ENCODE measurements at regions not wholly inside any gene's neighbourhood (a gene's known extent, or its start where the extent isn't known, plus 50 kb on each side); places are given as distances from the start of the nearest gene placed in this dataset.
"Not testable (repeated sequence)": the region's sequence is repeated elsewhere in the genome, so short reads cannot be mapped to it uniquely, and the experiment has no call there.

DNA sequence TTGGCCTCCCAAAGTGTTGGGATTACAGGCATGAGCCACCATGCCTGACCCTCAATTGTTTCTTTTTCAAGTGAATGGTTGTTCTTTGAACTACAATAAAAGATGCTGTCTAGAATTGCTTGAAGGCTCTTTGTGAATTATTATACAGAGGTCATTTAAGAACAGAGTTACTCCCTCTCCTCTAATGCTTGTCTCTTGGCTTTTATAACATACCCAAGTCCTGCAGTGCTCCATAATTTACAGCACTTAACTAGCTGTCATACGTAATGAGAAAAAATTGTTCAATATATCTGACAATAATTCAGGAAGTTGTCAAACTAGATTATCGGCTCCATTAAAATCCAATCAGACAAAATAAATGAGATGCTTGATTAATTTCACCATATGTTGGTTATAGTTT is 823.0 kb upstream of the ATXN7L3B start:
- no peak overlapping the region for H3K9ac ChIP-seq (ENCODE audit: low read depth in 1 of 2, low read length in 2 of 2)
- TF ChIP-seq RAD21 (IDR thresholded peaks at IDR 0.05): no peak
- TF ChIP-seq RXRA (IDR thresholded peaks at IDR 0.05): no peak
- no peak for TF ChIP-seq NR2F2 (IDR thresholded peaks at IDR 0.05)
- TF ChIP-seq JUND (IDR thresholded peaks at IDR 0.05): no peak
- no peak for TF ChIP-seq FOXA1 (IDR thresholded peaks at IDR 0.05)
- no peaks in the 10 kb centered on the region for H3K4me1 ChIP-seq (ENCODE audit: control insufficient read depth in 4 of 4, insufficient read depth in 4 of 4, low read length in 3 of 4)
- H3K27ac ChIP-seq (ENCODE audit: low read depth in 1 of 2, low read length in 2 of 2): no peak overlapping the region
- WGBS: 93% methylated on average over 2 of the region's 2 CpGs
- H3K36me3 ChIP-seq (ENCODE audit: control insufficient read depth in 4 of 4, insufficient read depth in 3 of 4, low read depth in 1 of 4, low read length in 3 of 4): no peaks in the 10 kb centered on the region
- H3K9me3 ChIP-seq (ENCODE audit: control insufficient read depth in 4 of 4, low read length in 3 of 4): no peaks in the 10 kb centered on the region
- no peaks in the 10 kb centered on the region for H3K27me3 ChIP-seq (ENCODE audit: control insufficient read depth in 4 of 4, insufficient read depth in 4 of 4, low read length in 3 of 4)
- H3K4me3 ChIP-seq (ENCODE audit: low read depth in 1 of 3, low read length in 3 of 3): no peak overlapping the region
- no peak for DNase-seq (ENCODE audit: low spot score)

DNA sequence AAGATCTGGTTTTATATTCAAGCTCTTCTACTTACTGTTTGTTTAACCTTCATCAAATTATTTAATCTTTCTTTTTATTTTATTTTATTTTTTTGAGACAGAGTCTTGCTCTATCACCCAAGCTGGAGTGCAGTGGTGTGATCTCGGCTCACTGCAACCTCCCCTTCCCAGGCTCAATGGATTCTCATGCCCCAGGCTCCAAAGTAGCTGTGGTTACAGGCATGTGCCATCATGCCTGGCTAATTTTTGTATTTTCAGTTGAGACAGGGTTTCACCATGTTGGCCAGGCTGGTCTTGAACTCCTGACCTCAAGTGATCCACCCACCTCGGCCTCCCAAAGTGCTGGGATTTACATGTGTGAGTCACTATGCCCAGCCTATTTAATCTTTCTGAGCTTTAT is 821.5 kb upstream of the ATXN7L3B start:
- not testable (repeated sequence) for H3K9me3 ChIP-seq (ENCODE audit: control insufficient read depth in 4 of 4, low read length in 3 of 4); H3K27ac ChIP-seq (ENCODE audit: low read depth in 1 of 2, low read length in 2 of 2); H3K4me3 ChIP-seq (ENCODE audit: low read depth in 1 of 3, low read length in 3 of 3); H3K4me1 ChIP-seq (ENCODE audit: control insufficient read depth in 4 of 4, insufficient read depth in 4 of 4, low read length in 3 of 4); H3K9ac ChIP-seq (ENCODE audit: low read depth in 1 of 2, low read length in 2 of 2); H3K27me3 ChIP-seq (ENCODE audit: control insufficient read depth in 4 of 4, insufficient read depth in 4 of 4, low read length in 3 of 4); DNase-seq (ENCODE audit: low spot score); H3K36me3 ChIP-seq (ENCODE audit: control insufficient read depth in 4 of 4, insufficient read depth in 3 of 4, low read depth in 1 of 4, low read length in 3 of 4)
- 75% methylated on average over 2 of the region's 2 CpGs for WGBS

DNA sequence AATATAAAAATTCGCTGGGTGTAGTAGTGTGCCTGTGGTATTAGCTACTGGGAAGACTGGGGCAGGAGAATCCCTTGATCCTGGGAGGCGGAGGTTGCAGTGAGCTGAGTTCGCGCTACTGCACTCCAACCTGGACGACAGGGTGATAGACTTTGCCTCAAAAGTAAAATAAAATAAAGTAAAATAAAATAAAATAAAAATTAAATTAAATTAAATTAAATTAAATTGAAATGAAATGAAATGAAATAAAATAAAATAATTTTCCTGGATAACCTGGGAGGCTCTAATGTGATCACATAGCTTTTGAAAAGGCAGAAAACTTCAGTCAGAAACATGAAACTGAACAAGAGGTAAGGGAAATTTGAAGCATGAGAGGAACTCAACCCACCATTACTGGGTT is 818.4 kb upstream of the ATXN7L3B start:
- no peaks in the 10 kb centered on the region for H3K4me1 ChIP-seq (ENCODE audit: control insufficient read depth in 4 of 4, insufficient read depth in 4 of 4, low read length in 3 of 4)
- H3K9ac ChIP-seq (ENCODE audit: low read depth in 1 of 2, low read length in 2 of 2): no peak overlapping the region
- H3K27me3 ChIP-seq (ENCODE audit: control insufficient read depth in 4 of 4, insufficient read depth in 4 of 4, low read length in 3 of 4): no peaks in the 10 kb centered on the region
- no peaks in the 10 kb centered on the region for H3K9me3 ChIP-seq (ENCODE audit: control insufficient read depth in 4 of 4, low read length in 3 of 4)
- TF ChIP-seq RXRA (IDR thresholded peaks at IDR 0.05): no peak
- no peak for TF ChIP-seq SP1 (IDR thresholded peaks at IDR 0.05)
- TF ChIP-seq, protein P1, sequence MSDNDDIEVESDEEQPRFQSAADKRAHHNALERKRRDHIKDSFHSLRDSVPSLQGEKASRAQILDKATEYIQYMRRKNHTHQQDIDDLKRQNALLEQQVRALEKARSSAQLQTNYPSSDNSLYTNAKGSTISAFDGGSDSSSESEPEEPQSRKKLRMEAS (IDR thresholded peaks at IDR 0.05): no peak
- no peak for TF ChIP-seq HNF4A (conservative IDR thresholded peaks at IDR 0.05)
- TF ChIP-seq NR2F2 (IDR thresholded peaks at IDR 0.05): no peak
- TF ChIP-seq FOXA2 (IDR thresholded peaks at IDR 0.05): no peak
- no peak overlapping the region for H3K27ac ChIP-seq (ENCODE audit: low read depth in 1 of 2, low read length in 2 of 2)
- no peak overlapping the region for H3K4me3 ChIP-seq (ENCODE audit: low read depth in 1 of 3, low read length in 3 of 3)
- no peak for DNase-seq (ENCODE audit: low spot score)
- 88% methylated on average over 5 of the region's 5 CpGs for WGBS
- no peaks in the 10 kb centered on the region for H3K36me3 ChIP-seq (ENCODE audit: control insufficient read depth in 4 of 4, insufficient read depth in 3 of 4, low read depth in 1 of 4, low read length in 3 of 4)

DNA sequence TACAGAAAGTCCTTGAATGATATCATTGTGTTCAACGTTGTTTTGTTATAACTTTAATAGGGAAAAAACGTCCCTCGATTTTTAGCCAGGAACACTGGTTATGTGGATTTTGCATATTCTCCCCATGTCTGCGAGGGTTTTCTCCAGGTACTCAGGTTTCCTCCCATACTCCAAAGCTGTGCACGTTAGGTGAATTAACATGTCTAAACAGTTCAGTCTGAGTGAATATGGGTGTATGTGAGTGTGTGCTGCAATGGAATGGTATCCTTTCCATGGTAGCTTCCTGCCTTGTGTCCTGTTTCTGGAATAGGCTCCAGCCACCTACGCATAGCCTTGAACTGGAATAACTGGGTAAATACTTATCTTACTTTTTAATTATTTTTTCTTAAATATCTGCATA is 810.8 kb upstream of the ATXN7L3B start:
- 84% methylated on average over 6 of the region's 6 CpGs for WGBS
- Histone ChIP-seq H3K27ac (ENCODE audit: low read depth in 1 of 2, low read length in 2 of 2) (no peak overlapping the region), H3K4me3 (ENCODE audit: low read depth in 1 of 3, low read length in 3 of 3) (no peak overlapping the region), H3K4me1 (ENCODE audit: control insufficient read depth in 4 of 4, insufficient read depth in 4 of 4, low read length in 3 of 4) (no peaks in the 10 kb centered on the region), H3K36me3 (ENCODE audit: control insufficient read depth in 4 of 4, insufficient read depth in 3 of 4, low read depth in 1 of 4, low read length in 3 of 4) (no peaks in the 10 kb centered on the region), H3K9me3 (ENCODE audit: control insufficient read depth in 4 of 4, low read length in 3 of 4) (no peaks in the 10 kb centered on the region), H3K9ac (ENCODE audit: low read depth in 1 of 2, low read length in 2 of 2) (no peak overlapping the region), H3K27me3 (ENCODE audit: control insufficient read depth in 4 of 4, insufficient read depth in 4 of 4, low read length in 3 of 4) (no peaks in the 10 kb centered on the region)
- TF ChIP-seq, protein P2, sequence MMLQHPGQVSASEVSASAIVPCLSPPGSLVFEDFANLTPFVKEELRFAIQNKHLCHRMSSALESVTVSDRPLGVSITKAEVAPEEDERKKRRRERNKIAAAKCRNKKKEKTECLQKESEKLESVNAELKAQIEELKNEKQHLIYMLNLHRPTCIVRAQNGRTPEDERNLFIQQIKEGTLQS (IDR thresholded peaks at IDR 0.05): no peak
- TF ChIP-seq FOXA1 (IDR thresholded peaks at IDR 0.05): no peak
- TF ChIP-seq, protein P1 (IDR thresholded peaks at IDR 0.05): no peak
- TF ChIP-seq HNF4A (conservative IDR thresholded peaks at IDR 0.05): no peak
- no peak for TF ChIP-seq FOXA2 (IDR thresholded peaks at IDR 0.05)
- no peak for DNase-seq (ENCODE audit: low spot score)
